Ovary (tissue), 7 donors: ENCODE measurements at regions not wholly inside any gene's neighbourhood (a gene's known extent, or its start where the extent isn't known, plus 50 kb on each side); places are given as distances from the start of the nearest gene placed in this dataset.

Experiments used
- DNase-seq, 5 donors: peaks; one replicate each; pipeline ENCODE4 v3.0.0-alpha.2; 2019 to 2020
- H3K27ac ChIP-seq, 2 donors: fragments of 200-600 bp; one replicate each; pipeline versions ENCODE4 v1.5.1 to v1.8.0; 2019 to 2022
- H3K27me3 ChIP-seq: fragments of 200-600 bp; one replicate; pipeline ENCODE4 v1.8.0; 2022
- H3K36me3 ChIP-seq: fragments of 200-600 bp; sonication (generic); one replicate; pipeline ENCODE4 v1.5.1; 2019
- H3K4me1 ChIP-seq: one replicate; pipeline ENCODE4 v1.8.1; 2013; ENCODE audit warnings: mild to moderate bottlenecking, moderate library complexity; ENCODE audit not compliant: insufficient read depth
- H3K4me3 ChIP-seq: fragments of 200-600 bp; sonication (generic); one replicate; pipeline ENCODE4 v1.5.1; 2017
- H3K9me3 ChIP-seq, 2 donors: fragments of 200-600 bp in 1 of 2; sonication (generic) in 1 of 2; one replicate each; pipeline versions ENCODE4 v1.5.1 to v1.8.1; 2013 to 2019; ENCODE audit warnings: mild to moderate bottlenecking in 1 of 2, moderate library complexity in 1 of 2
- EP300 ChIP-seq: sonication (generic); formaldehyde crosslinking; IDR thresholded peaks from one replicate; pipeline ENCODE4 v1.6.1; 2017; ENCODE audit warnings: antibody characterized with exemption
- POLR2A ChIP-seq: fragments of 450-650 bp; IDR thresholded peaks from one replicate; pipeline ENCODE4 v1.6.1; 2017; ENCODE audit warnings: antibody characterized with exemption, mild to moderate bottlenecking, moderate library complexity
- WGBS, 3 donors: extraction: QIAGEN DNeasy Blood & Tissue Kit in 1 of 3; methylation state at CpG; one replicate each; pipeline versions ENCODE4 v1.1.5 to v1.1.7; 2013 to 2017; 5-methylcytosine and 5-hydroxymethylcytosine counted together
- intact Hi-C, 4 donors: fragments of 100-400 bp; cut with DNase I; formaldehyde crosslinking; loops; one replicate each; pipeline versions ENCODE4 v1.11.0 to v1.15.1; 2022 to 2023
- TF ChIP-seq, protein P1 (sequence below), 3 donors: fragments of 450-650 bp in 2 of 3; fragments of 200-600 bp in 1 of 3; IDR thresholded peaks; one replicate each; pipeline versions ENCODE4 v1.5.1 to v1.8.0; 2016 to 2022; ENCODE audit warnings: antibody characterized with exemption in 3 of 3, mild to moderate bottlenecking in 1 of 3
- donor health status: DM: no; HTN: no; CAD: no; lungs with moderate emphysema.
- donor health status: DM: no; HTN: no; CAD: no.
- donor health status: Bipolar disorder and iron deficiency.
- donor health status: DM: no; HTN: no; CAD: no.
- donor health status: DM: yes; HTN: yes; CAD: no.

DNA sequence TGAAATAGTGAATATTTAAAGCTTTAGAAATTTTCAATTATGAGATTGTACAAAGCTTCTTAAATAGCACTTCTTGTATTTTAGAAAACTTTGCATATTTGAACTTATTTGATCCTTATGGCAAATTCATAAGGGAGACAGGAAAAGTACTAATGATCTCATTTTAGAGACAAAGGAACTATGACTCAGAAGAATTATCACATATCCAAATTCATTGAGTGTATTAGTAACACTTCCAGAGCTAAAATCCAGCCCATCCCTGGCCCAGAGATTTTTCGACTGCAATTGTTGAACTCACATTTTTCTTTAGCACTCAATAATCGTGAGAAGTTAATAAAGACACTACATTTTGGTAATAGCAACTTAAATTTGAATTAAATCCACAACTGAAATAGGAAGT, 704.3 kb downstream of the EPM2A start:
- intact Hi-C loops = no loop called here
- Histone ChIP-seq H3K27me3 (no peaks in the 10 kb centered on the region), H3K9me3 (no peaks in the 10 kb centered on the region), H3K4me1 (no peaks in the 10 kb centered on the region), H3K27ac (no peak overlapping the region), H3K4me3 (no peak overlapping the region), H3K36me3 (no peaks in the 10 kb centered on the region)
- 80 to 88% (median 83%) methylated on average over 2 of the region's 2 CpGs for WGBS, 3 donors
- TF ChIP-seq POLR2A (no peak), EP300 (no peak)
- TF ChIP-seq, protein P1, sequence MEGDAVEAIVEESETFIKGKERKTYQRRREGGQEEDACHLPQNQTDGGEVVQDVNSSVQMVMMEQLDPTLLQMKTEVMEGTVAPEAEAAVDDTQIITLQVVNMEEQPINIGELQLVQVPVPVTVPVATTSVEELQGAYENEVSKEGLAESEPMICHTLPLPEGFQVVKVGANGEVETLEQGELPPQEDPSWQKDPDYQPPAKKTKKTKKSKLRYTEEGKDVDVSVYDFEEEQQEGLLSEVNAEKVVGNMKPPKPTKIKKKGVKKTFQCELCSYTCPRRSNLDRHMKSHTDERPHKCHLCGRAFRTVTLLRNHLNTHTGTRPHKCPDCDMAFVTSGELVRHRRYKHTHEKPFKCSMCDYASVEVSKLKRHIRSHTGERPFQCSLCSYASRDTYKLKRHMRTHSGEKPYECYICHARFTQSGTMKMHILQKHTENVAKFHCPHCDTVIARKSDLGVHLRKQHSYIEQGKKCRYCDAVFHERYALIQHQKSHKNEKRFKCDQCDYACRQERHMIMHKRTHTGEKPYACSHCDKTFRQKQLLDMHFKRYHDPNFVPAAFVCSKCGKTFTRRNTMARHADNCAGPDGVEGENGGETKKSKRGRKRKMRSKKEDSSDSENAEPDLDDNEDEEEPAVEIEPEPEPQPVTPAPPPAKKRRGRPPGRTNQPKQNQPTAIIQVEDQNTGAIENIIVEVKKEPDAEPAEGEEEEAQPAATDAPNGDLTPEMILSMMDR (IDR thresholded peaks at IDR 0.05) = no peak
- no peak for DNase-seq

DNA sequence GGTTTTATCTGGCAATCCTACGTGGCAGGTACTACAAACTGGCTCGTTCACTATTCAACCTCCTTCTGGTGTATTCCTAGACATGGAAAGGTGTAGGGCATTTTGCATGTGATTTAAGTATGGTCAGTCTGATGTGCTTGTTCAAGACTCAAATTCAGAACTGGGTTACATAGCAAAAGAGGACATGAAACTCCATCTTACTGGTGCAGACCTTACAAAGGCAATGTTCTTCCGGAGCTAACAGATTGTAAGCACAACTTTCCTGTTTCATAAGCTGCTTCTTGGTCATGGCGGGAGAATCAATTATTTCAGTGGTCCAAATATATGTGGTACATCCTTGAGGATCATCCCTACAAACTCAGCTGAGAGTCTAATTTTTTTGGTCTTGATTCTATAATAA, 703.4 kb downstream of the EPM2A start:
- intact Hi-C loops = no loop called here
- WGBS, 3 donors = 79 to 94% (median 91%) methylated on average over 4 of the region's 4 CpGs
- TF ChIP-seq POLR2A = no peak
- no peak for TF ChIP-seq EP300
- no peaks in the 10 kb centered on the region for H3K9me3 ChIP-seq
- no peak overlapping the region for H3K27ac ChIP-seq
- DNase-seq = no peak
- no peaks in the 10 kb centered on the region for H3K4me1 ChIP-seq
- no peak overlapping the region for H3K4me3 ChIP-seq
- H3K36me3 ChIP-seq = no peaks in the 10 kb centered on the region
- H3K27me3 ChIP-seq = no peaks in the 10 kb centered on the region

DNA sequence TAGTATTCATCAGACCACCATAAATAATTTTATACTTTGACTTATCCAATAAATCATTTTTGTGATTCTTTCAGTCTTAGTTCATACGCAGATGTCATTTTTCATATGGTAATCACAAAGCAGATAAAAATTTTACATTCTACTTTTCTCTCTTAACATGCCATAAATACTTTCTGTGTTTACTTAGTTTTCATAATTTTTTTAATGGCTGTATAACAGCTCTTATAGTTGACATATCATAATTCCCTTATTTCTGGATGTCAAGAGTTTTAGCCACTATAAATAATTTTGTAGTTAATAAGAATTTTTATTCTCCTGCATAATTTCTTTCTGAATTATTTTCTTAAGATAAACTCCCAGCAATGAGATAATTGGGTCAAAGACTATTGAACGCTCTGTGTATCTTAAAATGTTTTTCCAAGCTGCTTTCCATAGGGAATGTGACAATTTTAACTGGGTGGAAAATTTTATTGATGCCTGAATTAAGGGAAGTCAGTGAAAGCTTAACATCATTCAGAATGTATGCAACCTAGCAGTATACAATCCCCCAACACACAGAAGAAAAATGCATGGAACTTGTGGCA, 702.7 kb downstream of the EPM2A start:
- H3K27me3 ChIP-seq = no peaks in the 10 kb centered on the region
- H3K9me3 ChIP-seq = no peaks in the 10 kb centered on the region
- no peak for DNase-seq
- 61 to 70% (median 63%) methylated on average over 2 of the region's 2 CpGs for WGBS, 3 donors
- TF ChIP-seq POLR2A (no peak), EP300 (no peak)
- TF ChIP-seq, protein P1 (IDR thresholded peaks at IDR 0.05) = no peak
- H3K36me3 ChIP-seq = no peaks in the 10 kb centered on the region
- no peak overlapping the region for H3K4me3 ChIP-seq
- no peak overlapping the region for H3K27ac ChIP-seq
- no peaks in the 10 kb centered on the region for H3K4me1 ChIP-seq
- intact Hi-C loops = no loop called here

DNA sequence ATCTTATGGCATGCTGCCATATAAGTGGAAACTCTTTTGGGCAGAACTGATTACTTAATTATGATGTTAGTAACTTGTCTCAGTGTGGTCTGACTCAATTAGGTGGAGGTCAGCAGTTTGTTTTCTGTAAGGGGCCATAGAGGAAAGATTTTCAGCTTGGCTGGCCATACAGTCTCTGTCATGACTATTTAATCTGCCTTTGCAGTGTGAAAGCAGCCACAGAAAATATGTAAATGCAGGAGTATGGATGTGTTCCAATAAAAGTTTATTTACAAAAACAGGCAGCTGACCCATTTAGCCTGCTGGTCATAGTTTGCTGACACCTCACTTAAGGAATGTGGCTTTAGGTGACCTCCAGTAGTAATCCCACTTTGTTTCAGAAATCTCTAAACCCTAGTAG, 700.7 kb downstream of the EPM2A start:
- intact Hi-C loops = no loop called here
- H3K4me1 ChIP-seq = no peaks in the 10 kb centered on the region

DNA sequence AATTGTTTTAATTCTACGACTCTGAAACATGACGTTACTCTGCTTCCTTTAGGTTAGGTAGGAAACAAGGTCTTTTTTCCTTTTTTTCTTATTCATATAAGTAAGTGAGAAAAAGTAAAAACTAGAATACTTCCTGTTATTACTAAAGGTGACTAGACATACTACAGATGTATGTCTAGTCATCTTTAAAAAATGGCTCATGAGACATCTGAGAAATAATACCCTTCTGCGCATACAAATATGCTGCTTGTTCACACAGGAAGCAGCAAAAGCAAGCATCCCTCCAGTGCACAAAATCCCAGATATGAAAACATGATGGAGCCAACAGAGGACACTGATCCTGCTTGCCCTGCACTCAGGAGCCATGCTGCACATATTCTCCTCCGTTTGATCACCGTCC, 699.1 kb downstream of the EPM2A start:
- Histone ChIP-seq H3K27ac (no peak overlapping the region), H3K27me3 (no peaks in the 10 kb centered on the region), H3K36me3 (no peaks in the 10 kb centered on the region), H3K9me3 (no peaks in the 10 kb centered on the region), H3K4me3 (no peak overlapping the region), H3K4me1 (no peaks in the 10 kb centered on the region)
- WGBS, 3 donors = 57 to 71% (median 66%) methylated on average over 5 of the region's 5 CpGs
- no peak for TF ChIP-seq POLR2A
- TF ChIP-seq EP300 = no peak
- TF ChIP-seq, protein P1 (IDR thresholded peaks at IDR 0.05) = no peak
- DNase-seq = no peak
- intact Hi-C loops = no loop called here

More for the DNA sequence above, 700.7 kb downstream of the EPM2A start:
- Histone ChIP-seq H3K4me3 (no peak overlapping the region), H3K36me3 (no peaks in the 10 kb centered on the region), H3K9me3 (no peaks in the 10 kb centered on the region), H3K27me3 (no peaks in the 10 kb centered on the region), H3K27ac (no peak overlapping the region)
- TF ChIP-seq, protein P1 (IDR thresholded peaks at IDR 0.05) = no peak
- TF ChIP-seq POLR2A (no peak), EP300 (no peak)
- no peak for DNase-seq
